ENCODE measurements at regions not wholly inside any gene's neighbourhood (a gene's known extent, or its start where the extent isn't known, plus 50 kb on each side); places are given as distances from the start of the nearest gene placed in this dataset.

DNA sequence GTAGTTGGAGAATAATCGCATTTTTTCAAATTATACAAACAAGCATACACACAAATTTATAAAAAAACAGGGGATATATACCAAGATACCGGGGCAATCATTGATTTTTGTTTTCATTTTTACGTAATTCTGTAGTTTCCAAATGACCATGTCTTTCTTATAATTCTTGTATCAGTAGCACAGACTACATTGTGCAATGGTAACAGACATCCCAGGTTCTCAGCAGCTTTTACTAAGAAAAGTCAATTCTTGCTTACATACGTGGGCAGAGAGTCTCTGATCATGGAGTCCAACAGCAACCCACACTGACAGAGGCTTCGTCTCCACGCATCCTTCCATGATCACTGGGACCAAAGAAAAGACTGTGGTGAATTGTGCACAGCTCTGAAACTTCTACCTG is 441.3 kb downstream of the TBL1XR1 start:
- TF ChIP-seq CTCF (IDR thresholded peaks at IDR 0.05; ENCODE audit: borderline replicate concordance, extremely low read depth, low read length, poor library complexity, severe bottlenecking) = no peak
- no peak for TF ChIP-seq EZH2 (IDR thresholded peaks at IDR 0.05; ENCODE audit: borderline replicate concordance, low read depth, low read length, severe bottlenecking)
